22Rv1 (cell line): ENCODE measurements at regions not wholly inside any gene's neighbourhood (a gene's known extent, or its start where the extent isn't known, plus 50 kb on each side); places are given as distances from the start of the nearest gene placed in this dataset.

Experiments
- CTCF ChIP-seq: fragments of 450-650 bp; IDR thresholded peaks from 2 replicates; pipeline ENCODE4 v1.5.1; 2017; ENCODE audit warnings: mild to moderate bottlenecking
- ZFX ChIP-seq: fragments of 450-650 bp; IDR thresholded peaks from 2 replicates; pipeline ENCODE4 v1.6.1; 2017; ENCODE audit warnings: antibody characterized with exemption, borderline replicate concordance

DNA sequence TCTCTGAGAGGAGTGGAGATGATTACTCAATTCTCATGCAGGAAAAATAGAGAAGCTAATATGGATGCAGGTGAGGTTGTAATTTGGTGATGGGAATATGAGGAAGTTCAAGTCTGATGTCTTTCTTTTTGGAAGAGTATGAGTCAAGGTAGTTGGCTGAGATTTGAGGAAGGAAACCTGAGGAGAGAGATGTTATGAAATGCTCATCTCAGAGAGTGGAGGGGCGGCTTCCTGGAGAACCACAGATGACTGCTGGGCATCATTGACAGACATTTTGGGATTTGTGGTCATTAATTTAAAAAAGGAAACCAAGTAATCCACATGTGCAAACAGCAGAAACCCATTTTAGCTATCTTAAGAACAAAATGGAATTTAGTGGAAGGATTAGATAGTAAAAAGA is 72.5 kb upstream of the UST start:
- no peak for TF ChIP-seq CTCF
- TF ChIP-seq ZFX: no peak
